ENCODE measurements at regions not wholly inside any gene's neighbourhood (a gene's known extent, or its start where the extent isn't known, plus 50 kb on each side); places are given as distances from the start of the nearest gene placed in this dataset.

DNA sequence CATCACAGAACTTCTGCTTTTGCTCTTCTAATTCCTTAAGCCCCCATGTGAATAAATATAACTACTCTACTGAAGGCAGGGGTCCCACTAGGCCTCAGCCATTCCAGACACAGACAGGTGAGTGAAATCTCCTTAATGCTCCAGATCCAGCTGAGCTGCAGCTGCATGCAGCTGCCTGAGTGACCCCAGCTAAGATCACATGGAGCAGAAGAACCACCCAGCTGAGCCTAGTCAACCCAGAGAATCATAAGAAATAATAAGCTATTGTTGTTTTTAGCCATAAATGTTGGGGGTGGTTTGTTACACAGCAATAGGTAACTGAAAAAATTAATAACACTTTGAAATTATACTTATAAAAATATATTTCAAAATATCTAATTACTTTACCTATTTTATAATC, 220.3 kb downstream of the SIPA1L2 start:
- intact Hi-C loops (cut with micrococcal nuclease): loop anchor here (10.0 kb wide), 1 partner anchor 545 kb away; no protein-coding TSS in a partner anchor
- Mint-ChIP-seq H3K27ac (no peak overlapping the region), H3K36me3 (ENCODE audit: low read depth) (peaks cover 77% of the 10 kb centered on the region)

DNA sequence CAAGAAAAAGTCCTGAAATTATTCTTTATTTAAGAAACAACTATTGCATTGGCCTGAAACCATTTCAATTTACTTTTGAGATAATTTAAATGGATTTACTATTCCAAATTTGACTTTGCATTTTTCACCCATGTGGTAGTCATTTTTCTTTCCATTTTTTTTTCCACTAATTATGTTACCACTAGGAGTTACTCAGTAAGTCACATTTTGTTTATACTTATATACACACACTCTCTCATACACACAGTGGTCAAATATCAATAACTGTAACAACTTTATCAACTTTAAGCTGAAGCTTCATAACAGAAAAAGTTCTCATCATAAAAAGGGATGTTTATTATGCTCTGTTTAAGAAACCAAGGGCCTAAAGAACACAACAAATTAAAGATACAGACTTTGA, 222.8 kb downstream of the SIPA1L2 start:
- Mint-ChIP-seq H3K27me3 (no peaks in the 10 kb centered on the region), H3K36me3 (ENCODE audit: low read depth) (peaks cover 78% of the 10 kb centered on the region), H3K9me3 (peaks cover 10% of the 10 kb centered on the region), H3K4me1 (ENCODE audit: low read depth) (no peaks in the 10 kb centered on the region), H3K4me3 (no peak overlapping the region), H3K27ac (no peak overlapping the region)
- intact Hi-C loops (cut with micrococcal nuclease): loop anchor here (10.0 kb wide), 1 partner anchor 542 kb away; no protein-coding TSS in a partner anchor

More for the DNA sequence above, 220.3 kb downstream of the SIPA1L2 start:
- Mint-ChIP-seq H3K9me3 (peaks cover 10% of the 10 kb centered on the region), H3K4me3 (no peak overlapping the region), H3K27me3 (no peaks in the 10 kb centered on the region), H3K4me1 (ENCODE audit: low read depth) (no peaks in the 10 kb centered on the region)

DNA sequence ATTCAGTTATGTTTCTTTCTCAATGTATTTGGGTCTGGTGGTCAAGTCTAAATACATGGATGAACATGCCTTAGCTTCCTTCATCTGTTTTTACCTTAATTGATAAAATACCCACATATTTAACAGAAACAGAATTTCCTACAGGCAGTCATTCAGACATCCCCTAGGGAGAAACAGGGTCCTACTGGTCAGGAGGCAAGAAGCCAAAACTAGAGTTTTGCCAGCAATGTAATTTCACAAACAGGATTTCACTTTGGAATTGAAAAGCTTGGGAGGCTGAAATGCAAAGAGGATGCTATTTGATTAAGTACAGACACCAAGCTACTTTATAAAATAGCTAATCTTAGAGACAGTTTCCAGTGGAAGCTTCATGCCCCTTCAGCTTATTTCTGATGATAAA, 224.2 kb downstream of the SIPA1L2 start:
- H3K4me1 Mint-ChIP-seq (ENCODE audit: low read depth): no peaks in the 10 kb centered on the region

DNA sequence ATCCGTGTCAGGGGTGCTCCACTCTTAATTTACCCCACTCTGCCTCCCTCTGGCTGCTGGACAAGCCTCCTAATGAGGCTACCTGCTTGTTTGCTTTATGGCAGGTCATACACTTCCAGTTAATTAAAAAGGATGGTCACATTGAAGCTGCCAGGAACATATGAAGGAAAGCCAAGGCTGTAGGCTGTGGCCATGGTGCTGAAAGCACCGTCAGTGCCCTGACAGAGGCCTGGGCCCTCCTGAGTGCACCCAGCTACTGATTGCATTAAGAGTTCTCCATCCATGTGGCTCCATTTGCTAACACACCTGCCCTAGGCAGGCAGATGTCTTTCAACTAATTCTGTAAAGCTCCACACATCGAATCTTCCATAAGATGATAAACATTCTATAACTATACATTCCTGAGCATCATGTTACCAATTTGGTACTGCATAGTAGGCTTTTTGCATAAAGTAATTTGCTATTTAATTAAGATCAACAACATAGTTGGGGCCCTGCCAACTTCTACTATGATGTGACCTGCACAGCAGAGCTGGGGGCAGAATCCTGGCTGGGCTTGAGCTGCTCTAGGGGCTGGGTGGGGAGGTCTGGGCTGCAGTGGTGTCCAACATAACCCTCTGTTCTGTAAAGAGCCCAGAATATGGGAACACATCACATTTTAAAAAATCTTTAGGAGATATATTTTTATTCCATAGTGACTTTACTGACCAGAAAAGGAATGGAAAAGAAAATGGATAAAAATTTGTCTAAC, 224.8 kb downstream of the SIPA1L2 start:
- Mint-ChIP-seq H3K36me3 (ENCODE audit: low read depth) (peaks cover 82% of the 10 kb centered on the region), H3K27ac (no peak overlapping the region), H3K4me1 (ENCODE audit: low read depth) (peaks cover 3% of the 10 kb centered on the region), H3K9me3 (peaks cover 10% of the 10 kb centered on the region), H3K4me3 (no peak overlapping the region), H3K27me3 (no peaks in the 10 kb centered on the region)
- intact Hi-C loops (cut with micrococcal nuclease): loop anchor here (5.0 to 10.0 kb wide), 2 partner anchors 540 to 1113 kb away; no protein-coding TSS in a partner anchor

More for the DNA sequence above, 224.2 kb downstream of the SIPA1L2 start:
- Mint-ChIP-seq H3K36me3 (ENCODE audit: low read depth) (peaks cover 79% of the 10 kb centered on the region), H3K9me3 (peaks cover 10% of the 10 kb centered on the region), H3K27ac (no peak overlapping the region), H3K4me3 (no peak overlapping the region), H3K27me3 (no peaks in the 10 kb centered on the region)
- intact Hi-C loops (cut with micrococcal nuclease): loop anchor here (10.0 kb wide), 1 partner anchor 541 kb away; no protein-coding TSS in a partner anchor

DNA sequence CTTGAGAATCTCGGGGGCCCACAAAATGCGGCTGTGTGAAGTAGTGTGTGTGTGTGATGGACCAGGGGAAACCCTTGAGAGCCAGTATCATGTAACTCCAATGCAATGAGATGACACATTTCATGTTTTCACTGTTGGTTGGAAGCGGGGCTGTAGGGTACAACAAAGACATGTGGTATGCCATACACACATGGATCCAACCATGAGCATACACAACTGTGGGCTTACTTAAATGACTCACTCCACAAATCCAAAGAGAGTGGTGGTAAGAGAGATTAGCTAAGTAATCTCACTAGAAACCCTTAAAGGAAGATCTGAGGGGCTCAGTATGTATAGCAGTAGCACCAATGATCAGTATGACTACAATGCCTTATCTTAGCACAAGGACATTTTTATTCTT, 225.7 kb downstream of the SIPA1L2 start:
- Mint-ChIP-seq H3K4me3 (no peak overlapping the region), H3K4me1 (ENCODE audit: low read depth) (peaks cover 7% of the 10 kb centered on the region), H3K9me3 (peaks cover 2% of the 10 kb centered on the region), H3K27me3 (no peaks in the 10 kb centered on the region), H3K27ac (no peak overlapping the region), H3K36me3 (ENCODE audit: low read depth) (peaks cover 80% of the 10 kb centered on the region)
- intact Hi-C loops (cut with micrococcal nuclease): loop anchor here (5.0 to 10.0 kb wide), 2 partner anchors 539 to 1112 kb away; no protein-coding TSS in a partner anchor

DNA sequence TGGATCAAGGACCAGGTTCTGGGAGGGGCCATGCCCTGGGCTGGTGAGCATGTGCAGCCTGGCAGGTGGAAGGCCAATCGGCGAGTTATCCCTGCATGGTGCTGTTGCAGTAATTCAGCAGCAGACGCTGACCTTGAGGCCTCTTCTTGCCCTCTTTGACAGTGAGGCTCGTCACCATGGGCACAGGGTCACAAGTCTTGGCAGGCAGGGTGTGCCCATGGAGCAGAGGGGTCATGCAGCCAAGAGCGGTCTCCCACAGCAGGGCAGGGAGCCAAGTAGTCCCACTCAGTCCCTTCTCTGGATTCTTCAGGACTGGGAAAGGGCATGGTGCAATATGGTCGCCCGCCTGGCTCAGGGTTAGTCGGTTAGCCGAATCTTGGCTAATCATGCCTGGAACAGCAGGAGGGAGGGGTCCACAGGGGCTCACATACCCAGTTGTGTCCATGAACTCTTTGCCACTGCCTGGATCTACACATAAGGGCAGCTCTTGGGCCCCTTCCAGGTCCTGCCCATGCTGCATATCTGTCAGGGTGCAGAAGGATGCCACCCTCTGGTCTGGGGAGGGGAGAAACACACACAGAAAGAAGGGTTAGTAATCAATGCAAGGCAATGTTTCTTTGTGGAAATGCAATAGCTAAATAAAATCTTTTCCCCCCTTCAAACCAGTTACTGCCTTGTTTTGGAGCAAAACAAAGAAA, 226.8 kb downstream of the SIPA1L2 start:
- H3K4me1 Mint-ChIP-seq (ENCODE audit: low read depth): peaks cover 7% of the 10 kb centered on the region
- no peaks in the 10 kb centered on the region for H3K27me3 Mint-ChIP-seq

DNA sequence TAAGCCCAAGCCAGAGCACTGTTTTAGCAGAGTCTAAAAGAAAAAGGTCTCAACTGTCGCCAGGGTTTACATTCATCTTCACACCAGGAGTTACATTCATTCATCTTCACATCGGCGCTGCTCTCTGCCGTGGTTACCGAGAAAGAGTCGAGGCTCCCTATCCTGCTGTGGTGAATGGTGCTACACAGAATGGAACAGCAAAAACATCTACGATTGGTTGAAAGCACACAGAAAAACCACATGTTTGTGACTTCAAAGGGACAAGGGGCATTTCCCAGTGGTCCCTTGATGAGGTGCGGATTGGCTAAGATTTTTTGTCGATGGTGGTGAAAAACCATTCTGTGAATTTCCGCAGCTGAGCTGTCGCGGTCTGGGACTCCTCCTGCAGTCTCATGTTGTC, 231.1 kb downstream of the SIPA1L2 start:
- intact Hi-C loops (cut with micrococcal nuclease): no loop called here
- H3K4me3 Mint-ChIP-seq: no peak overlapping the region
- no peaks in the 10 kb centered on the region for H3K9me3 Mint-ChIP-seq
- H3K27ac Mint-ChIP-seq: no peak overlapping the region
- peaks cover 7% of the 10 kb centered on the region for H3K4me1 Mint-ChIP-seq (ENCODE audit: low read depth)
- H3K27me3 Mint-ChIP-seq: no peaks in the 10 kb centered on the region
- peaks cover 74% of the 10 kb centered on the region for H3K36me3 Mint-ChIP-seq (ENCODE audit: low read depth)

More for the DNA sequence above, 226.8 kb downstream of the SIPA1L2 start:
- Mint-ChIP-seq H3K9me3 (no peaks in the 10 kb centered on the region), H3K36me3 (ENCODE audit: low read depth) (peaks cover 85% of the 10 kb centered on the region), H3K27ac (no peak overlapping the region), H3K4me3 (no peak overlapping the region)
- intact Hi-C loops (cut with micrococcal nuclease): loop anchor here (5.0 to 10.0 kb wide), 2 partner anchors 538 to 1111 kb away; no protein-coding TSS in a partner anchor

DNA sequence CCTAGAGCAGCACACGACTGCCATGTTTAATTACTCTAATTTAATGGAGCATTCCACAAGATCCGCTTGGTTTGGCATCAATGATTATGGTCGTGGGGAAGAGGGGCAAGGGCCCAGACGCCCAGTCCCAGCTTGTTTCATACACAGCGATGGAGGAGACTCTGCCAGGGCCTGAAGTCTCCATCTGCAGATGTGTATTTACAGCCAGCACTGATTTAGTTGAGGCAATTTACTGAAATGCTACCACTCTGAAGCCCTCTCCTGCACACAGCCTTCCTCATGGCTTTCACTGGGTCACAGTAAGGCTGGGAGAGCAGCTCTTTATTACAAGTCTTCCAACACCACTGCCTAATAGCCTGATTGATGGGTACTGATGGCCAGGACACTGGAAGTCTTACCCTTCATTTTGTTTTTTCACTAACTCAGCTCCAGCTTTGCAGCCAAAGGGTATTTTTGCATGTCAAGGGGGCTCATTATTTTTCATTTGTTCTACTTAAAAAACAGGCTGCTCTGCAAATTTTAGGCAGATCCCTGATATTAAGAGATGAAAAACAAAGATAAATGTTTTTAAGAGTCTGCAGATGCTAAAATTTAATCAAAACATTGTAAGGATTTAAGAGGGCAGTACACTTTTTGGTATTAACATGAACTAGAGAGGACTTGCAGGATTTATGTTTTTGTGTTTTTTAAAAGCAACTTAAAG, 236.3 kb downstream of the SIPA1L2 start:
- Mint-ChIP-seq H3K4me1 (ENCODE audit: low read depth) (no peaks in the 10 kb centered on the region), H3K27ac (no peak overlapping the region), H3K4me3 (no peak overlapping the region)

DNA sequence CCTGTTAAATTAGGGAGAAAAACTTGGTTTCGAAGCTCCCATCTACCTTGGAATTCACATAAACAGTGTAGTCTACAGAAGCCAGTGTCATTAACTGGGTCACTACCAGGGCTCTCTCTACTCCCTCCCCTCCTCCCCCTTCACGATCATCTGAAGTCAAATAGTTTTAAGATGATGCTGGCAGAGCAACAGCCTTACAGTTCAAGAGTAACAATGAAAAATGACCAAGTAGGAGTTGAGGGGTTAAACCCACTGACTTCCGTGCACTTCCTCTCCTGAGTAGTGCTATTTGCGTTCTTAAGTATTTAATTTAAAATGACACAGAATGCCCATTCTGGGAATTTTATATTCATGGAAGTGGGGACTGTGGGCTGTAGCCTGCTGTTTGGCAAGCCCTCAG, 236.9 kb downstream of the SIPA1L2 start:
- intact Hi-C loops (cut with micrococcal nuclease): no loop called here
- H3K4me1 Mint-ChIP-seq (ENCODE audit: low read depth): no peaks in the 10 kb centered on the region
- H3K27me3 Mint-ChIP-seq: peaks cover 2% of the 10 kb centered on the region
- no peak overlapping the region for H3K27ac Mint-ChIP-seq
- no peak overlapping the region for H3K4me3 Mint-ChIP-seq
- H3K9me3 Mint-ChIP-seq: no peaks in the 10 kb centered on the region
- peaks cover 20% of the 10 kb centered on the region for H3K36me3 Mint-ChIP-seq (ENCODE audit: low read depth)

More for the DNA sequence above, 236.3 kb downstream of the SIPA1L2 start:
- H3K36me3 Mint-ChIP-seq (ENCODE audit: low read depth): peaks cover 26% of the 10 kb centered on the region
- no peaks in the 10 kb centered on the region for H3K9me3 Mint-ChIP-seq
- peaks cover 2% of the 10 kb centered on the region for H3K27me3 Mint-ChIP-seq
- intact Hi-C loops (cut with micrococcal nuclease): no loop called here

DNA sequence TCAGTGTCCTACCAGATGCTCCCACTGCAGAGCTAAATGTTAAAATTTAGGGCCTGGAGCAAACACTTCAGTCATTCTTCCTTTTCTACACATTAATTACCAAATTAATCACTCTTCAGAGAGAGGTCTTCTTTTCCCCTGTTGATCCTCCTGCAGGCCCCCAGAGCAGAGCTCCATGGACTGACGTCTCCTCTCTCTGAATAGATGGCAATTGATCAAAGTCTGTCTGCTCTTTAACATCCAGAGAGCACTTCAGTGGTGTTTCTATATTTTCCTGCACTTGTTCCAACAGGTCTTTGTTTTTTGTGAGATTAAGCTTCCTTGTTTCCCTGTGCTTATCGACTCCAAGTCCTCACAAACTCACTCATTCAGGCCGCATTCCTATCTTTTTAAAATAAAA, 239.3 kb downstream of the SIPA1L2 start:
- intact Hi-C loops (cut with micrococcal nuclease): no loop called here

DNA sequence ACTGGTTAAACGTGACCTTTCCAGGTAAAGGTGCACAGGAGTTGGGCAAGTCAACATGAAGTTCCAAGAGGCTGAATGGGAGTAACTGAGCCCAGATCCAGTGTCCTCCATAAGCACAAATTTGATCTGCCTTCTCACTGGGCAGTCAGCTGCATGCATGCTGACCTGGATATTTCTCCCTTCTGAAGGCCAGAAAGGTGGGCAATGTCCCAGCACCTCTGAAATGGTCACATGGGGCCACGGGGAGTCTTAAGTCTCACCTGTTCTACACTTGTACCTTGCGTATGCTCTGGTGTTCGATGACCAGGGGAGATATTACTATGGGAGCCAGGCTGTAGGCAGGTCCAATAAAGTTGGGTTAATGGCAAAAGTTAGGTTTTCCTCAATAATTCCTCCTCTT, 240.2 kb downstream of the SIPA1L2 start:
- H3K27ac Mint-ChIP-seq: no peak overlapping the region
- intact Hi-C loops (cut with micrococcal nuclease): no loop called here
- no peaks in the 10 kb centered on the region for H3K4me1 Mint-ChIP-seq (ENCODE audit: low read depth)
- H3K4me3 Mint-ChIP-seq: no peak overlapping the region
- no peaks in the 10 kb centered on the region for H3K9me3 Mint-ChIP-seq
- H3K36me3 Mint-ChIP-seq (ENCODE audit: low read depth): no peaks in the 10 kb centered on the region
- peaks cover 2% of the 10 kb centered on the region for H3K27me3 Mint-ChIP-seq

More for the DNA sequence above, 239.3 kb downstream of the SIPA1L2 start:
- Mint-ChIP-seq H3K4me1 (ENCODE audit: low read depth) (no peaks in the 10 kb centered on the region), H3K4me3 (no peak overlapping the region), H3K9me3 (no peaks in the 10 kb centered on the region), H3K27ac (no peak overlapping the region), H3K36me3 (ENCODE audit: low read depth) (no peaks in the 10 kb centered on the region), H3K27me3 (peaks cover 2% of the 10 kb centered on the region)

DNA sequence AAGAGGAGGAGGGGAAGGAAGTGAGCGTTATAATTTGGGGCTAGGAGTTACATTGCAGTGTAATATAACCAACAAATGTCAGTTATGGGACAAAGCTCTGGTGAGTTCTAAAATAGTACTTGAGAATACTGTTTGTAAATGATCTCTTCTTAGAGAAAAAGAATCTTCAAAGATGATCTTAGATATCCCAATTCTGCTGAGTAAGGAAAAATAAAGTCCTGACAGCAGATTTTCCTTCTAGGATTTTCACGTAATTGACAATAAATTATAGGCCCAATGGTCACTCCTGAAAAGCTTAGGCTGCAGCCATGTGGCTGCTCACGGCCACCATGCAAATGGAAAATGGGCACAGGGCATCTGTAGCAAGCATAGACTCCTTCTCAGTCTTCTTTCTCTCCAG, 241.6 kb downstream of the SIPA1L2 start:
- Mint-ChIP-seq H3K27ac (no peak overlapping the region), H3K4me1 (ENCODE audit: low read depth) (peaks cover 5% of the 10 kb centered on the region), H3K9me3 (no peaks in the 10 kb centered on the region), H3K27me3 (peaks cover 5% of the 10 kb centered on the region), H3K4me3 (no peak overlapping the region), H3K36me3 (ENCODE audit: low read depth) (no peaks in the 10 kb centered on the region)
- intact Hi-C loops (cut with micrococcal nuclease): no loop called here

DNA sequence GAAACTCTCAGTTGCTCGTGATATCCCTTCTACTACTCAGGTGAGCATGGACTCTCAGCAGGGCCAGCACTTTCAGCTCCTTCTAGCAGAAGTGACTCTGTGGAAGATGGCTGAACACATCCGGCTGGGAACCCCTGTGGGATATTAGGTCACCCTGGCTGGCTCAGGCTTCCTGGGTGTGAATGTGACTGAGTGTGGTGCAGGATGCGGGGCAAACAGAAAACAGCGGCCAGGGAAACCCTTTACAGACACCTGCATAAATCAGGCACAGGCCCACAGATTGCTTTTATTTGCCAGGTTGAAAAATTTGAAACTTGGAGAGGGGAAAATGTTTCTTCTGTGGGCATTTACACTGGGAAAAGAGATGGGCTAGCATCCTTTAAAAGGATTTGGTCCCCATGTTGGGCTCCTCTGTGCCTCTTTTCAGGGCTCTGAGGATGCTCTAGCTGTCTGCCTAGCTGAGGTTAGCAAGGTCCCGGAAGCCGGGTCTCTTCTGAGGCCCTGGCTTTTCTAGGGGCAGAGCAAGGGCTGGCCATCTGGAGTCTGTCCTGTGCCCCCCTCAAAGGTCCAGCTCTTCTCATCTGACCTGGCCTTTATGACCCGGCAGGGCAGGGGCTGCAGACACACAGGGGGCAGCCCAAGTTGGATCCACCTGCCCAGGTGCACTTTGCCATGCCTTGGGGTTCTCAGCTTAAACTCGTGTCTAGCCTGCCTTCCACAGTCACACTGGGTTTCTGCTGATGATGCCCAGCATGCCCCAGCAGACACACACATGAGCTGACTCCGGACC, 243.0 kb downstream of the SIPA1L2 start:
- no peak overlapping the region for H3K4me3 Mint-ChIP-seq
- H3K27ac Mint-ChIP-seq: no peak overlapping the region
- intact Hi-C loops (cut with micrococcal nuclease): no loop called here
- no peaks in the 10 kb centered on the region for H3K36me3 Mint-ChIP-seq (ENCODE audit: low read depth)
- peaks cover 5% of the 10 kb centered on the region for H3K4me1 Mint-ChIP-seq (ENCODE audit: low read depth)
- no peaks in the 10 kb centered on the region for H3K9me3 Mint-ChIP-seq
- H3K27me3 Mint-ChIP-seq: peaks cover 6% of the 10 kb centered on the region
